GM21367 (cell line): ENCODE measurements at regions not wholly inside any gene's neighbourhood (a gene's known extent, or its start where the extent isn't known, plus 50 kb on each side); places are given as distances from the start of the nearest gene placed in this dataset.

Experiments used
- ATAC-seq: cut with Tn5 transposase; IDR thresholded peaks from one replicate; pipeline ENCODE4 v1.9.1; 2021; ENCODE audit not compliant: unreplicated experiment

GRCh38 chr2:155350783-155351580 lies 652.5 kb downstream of the KCNJ3 start:
- ATAC-seq, result no peak

- no peak for ATAC-seq
Observed at GRCh38 chr2:155332016-155332415, 633.5 kb downstream of the KCNJ3 start.

- ATAC-seq, result no peak
Observed at GRCh38 chr2:155320236-155320635, 621.7 kb downstream of the KCNJ3 start.

GRCh38 chr2:155318710-155319109 lies 620.2 kb downstream of the KCNJ3 start:
- ATAC-seq, result no peak

GRCh38 chr2:155315768-155316167 lies 617.3 kb downstream of the KCNJ3 start:
- ATAC-seq, result no peak

- peak; percentile 57 for ATAC-seq
Observed at GRCh38 chr2:155310589-155310988, 612.1 kb downstream of the KCNJ3 start.

- no peak for ATAC-seq
Observed at GRCh38 chr2:155309483-155309882, 611.0 kb downstream of the KCNJ3 start.

- no peak for ATAC-seq
Observed at GRCh38 chr2:155308367-155309009, 610.0 kb downstream of the KCNJ3 start.

- ATAC-seq, result no peak
Observed at GRCh38 chr2:155301221-155301620, 602.7 kb downstream of the KCNJ3 start.

GRCh38 chr2:155298001-155298400 lies 599.5 kb downstream of the KCNJ3 start:
- no peak for ATAC-seq

- no peak for ATAC-seq
Observed at GRCh38 chr2:155294358-155294757, 595.9 kb downstream of the KCNJ3 start.

GRCh38 chr2:155281907-155282306 lies 583.4 kb downstream of the KCNJ3 start:
- ATAC-seq, result no peak

- ATAC-seq, result no peak
Observed at GRCh38 chr2:155273323-155273722, 574.8 kb downstream of the KCNJ3 start.

GRCh38 chr2:155266583-155266982 lies 568.1 kb downstream of the KCNJ3 start:
- no peak for ATAC-seq

- no peak for ATAC-seq
Observed at GRCh38 chr2:155266109-155266508, 567.6 kb downstream of the KCNJ3 start.

- no peak for ATAC-seq
Observed at GRCh38 chr2:155256803-155257202, 558.3 kb downstream of the KCNJ3 start.

- peak; percentile 74 for ATAC-seq
Observed at GRCh38 chr2:155250800-155251199, 552.3 kb downstream of the KCNJ3 start.

- ATAC-seq, result no peak
Observed at GRCh38 chr2:155240176-155240575, 541.7 kb downstream of the KCNJ3 start.

- no peak for ATAC-seq
Observed at GRCh38 chr2:155235710-155236109, 537.2 kb downstream of the KCNJ3 start.

GRCh38 chr2:155223781-155224406 lies 525.4 kb downstream of the KCNJ3 start:
- ATAC-seq, result no peak

GRCh38 chr2:155218945-155219344 lies 520.5 kb downstream of the KCNJ3 start:
- peak; percentile 53 for ATAC-seq

GRCh38 chr2:155218292-155218924 lies 519.9 kb downstream of the KCNJ3 start:
- ATAC-seq, result peak; percentile 24
